MM.1S (cell line): ENCODE measurements at regions not wholly inside any gene's neighbourhood (a gene's known extent, or its start where the extent isn't known, plus 50 kb on each side); places are given as distances from the start of the nearest gene placed in this dataset.

ENCODE experiments used
- CTCF ChIP-seq: fragments of 300-600 bp; sonication (generic); IDR thresholded peaks from 2 replicates; pipeline ENCODE4 v1.5.1; 2016; ENCODE audit warnings: antibody characterized with exemption, low read length, mixed read lengths
- EZH2 ChIP-seq: fragments of 300-600 bp; sonication (generic); optimal IDR thresholded peaks from 2 replicates; pipeline ENCODE3; 2017; ENCODE audit warnings: low read depth, mild to moderate bottlenecking, antibody characterized with exemption, low read length, mixed read lengths
- EZH2phosphoT487 ChIP-seq: fragments of 300-600 bp; sonication (generic); IDR thresholded peaks from 2 replicates; pipeline ENCODE4 v1.6.1; 2018; ENCODE audit warnings: antibody characterized with exemption, low read length

DNA sequence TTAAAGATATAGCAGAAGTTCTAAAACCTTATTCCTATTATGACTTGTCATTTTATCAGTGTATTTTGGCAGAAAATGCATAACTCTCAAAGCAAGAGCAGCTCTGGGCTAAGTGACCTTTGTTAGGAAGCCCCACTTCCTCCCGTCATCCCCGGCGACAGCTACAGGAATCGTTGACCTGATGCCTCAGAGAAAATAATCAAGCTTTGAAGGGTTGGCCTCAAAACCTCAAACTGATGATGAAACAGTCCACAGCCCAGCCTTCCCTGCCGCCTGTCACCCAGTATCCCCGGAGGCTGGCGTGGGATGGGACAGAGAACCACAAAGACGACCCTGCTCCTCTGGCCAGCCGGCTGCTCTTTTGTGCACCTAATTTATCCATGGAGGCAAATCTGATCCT lies 65.3 kb downstream of the KCNF1 start:
- TF ChIP-seq CTCF (no peak), EZH2 (no peak), EZH2phosphoT487 (no peak)
